HCT116 (cell line): ENCODE measurements at regions not wholly inside any gene's neighbourhood (a gene's known extent, or its start where the extent isn't known, plus 50 kb on each side); places are given as distances from the start of the nearest gene placed in this dataset.

Experiments
- ATAC-seq: fragments of 200-7000 bp; cut with Tn5 transposase; 2 replicates; pipeline ENCODE4 v1.9.1; 2020; ENCODE audit warnings: mild to moderate bottlenecking, moderate library complexity
- BruUV-seq: library from RNA; stranded (reverse); fragments of 400-500 nt; replicated peaks from 2 replicates; lab custom pipeline; 2021; lab: Mats Ljungman, UMichigan
- CTCF ChIA-PET: fragments of 300-600 bp; sonication (Branson Sonifier 250); formaldehyde crosslinking; loops from one replicate; lab custom pipeline; 2021; ENCODE audit warnings: antibody characterized with exemption; lab: Charles Lee
- POLR2A ChIA-PET: fragments of 300-600, 350-600 bp; sonication (Branson Sonifier 250); formaldehyde crosslinking; loops from one replicate; lab custom pipeline; 2021; ENCODE audit warnings: antibody characterized with exemption; lab: Charles Lee
- RAD21 ChIA-PET, 2 experiments: fragments of 300-600 bp; sonication (Branson Sonifier 250); formaldehyde crosslinking; loops; one replicate each; lab custom pipeline; 2023; ENCODE audit warnings: low total read pairs in 2 of 2; ENCODE audit not compliant: uncharacterized antibody in 2 of 2, unreplicated experiment in 2 of 2, low non-redundant PET in 1 of 2; lab: Charles Lee
- DNase-seq: peaks from one replicate; pipeline ENCODE4 v3.0.0-alpha.2; 2010; ENCODE audit warnings: low read depth, low spot score
- H2AFZ ChIP-seq: fragments of 200-600 bp; shearing (Covaris generic), sonication (generic); 2 replicates; pipeline ENCODE4 v1.6.1; 2017; ENCODE audit warnings: low read depth, mixed run types, mixed read lengths, antibody characterized with exemption, low read length; ENCODE audit not compliant: poor library complexity, severe bottlenecking
- H3K27ac ChIP-seq: 2 replicates; pipeline ENCODE4 v1.5.1; 2012; ENCODE audit warnings: low read depth, low read length
- H3K27me3 ChIP-seq: fragments of 200-600 bp; sonication (generic); 2 replicates; pipeline ENCODE4 v1.6.1; 2016; ENCODE audit warnings: mixed run types, low read length, mixed read lengths; ENCODE audit not compliant: insufficient read depth
- H3K36me3 ChIP-seq, 2 experiments: fragments of 200-500 bp in 1 of 2; fragments of 200-600 bp in 1 of 2; sonication (Bioruptor generic) in 1 of 2; sonication (generic) in 1 of 2; 2 replicates each; pipeline versions ENCODE4 v1.5.1 to v1.6.1; 2014 to 2016; ENCODE audit warnings: low read length in 2 of 2, inconsistent platforms in 1 of 2, mixed read lengths in 1 of 2, mixed run types in 1 of 2; ENCODE audit not compliant: insufficient read depth in 2 of 2, control insufficient read depth in 1 of 2
- H3K4me1 ChIP-seq, 2 experiments: fragments of 200-600 bp in 1 of 2; sonication (generic) in 1 of 2; 2 replicates each; pipeline versions ENCODE4 v1.5.1 to v1.6.1; 2012 to 2017; ENCODE audit warnings: low read length in 2 of 2, inconsistent platforms in 1 of 2, mild to moderate bottlenecking in 1 of 2, mixed read lengths in 1 of 2, mixed run types in 1 of 2, moderate library complexity in 1 of 2; ENCODE audit not compliant: insufficient read depth in 2 of 2, control insufficient read depth in 1 of 2
- H3K4me2 ChIP-seq: fragments of 200-600 bp; sonication (generic); 2 replicates; pipeline ENCODE4 v1.6.1; 2017; ENCODE audit warnings: mixed run types, low read length, mixed read lengths
- H3K4me3 ChIP-seq, 2 experiments: fragments of 200-600 bp in 1 of 2; sonication (generic) in 1 of 2; replicated peaks in 1 of 2; 2 replicates each; pipeline ENCODE4 v1.5.1; 2011 to 2016; ENCODE audit warnings: low read length in 2 of 2, control low read depth in 1 of 2, low read depth in 1 of 2, mild to moderate bottlenecking in 1 of 2, mixed read lengths in 1 of 2, mixed run types in 1 of 2
- H3K79me2 ChIP-seq: fragments of 200-600 bp; sonication (generic); 2 replicates; pipeline ENCODE4 v1.6.1; 2017; ENCODE audit warnings: mild to moderate bottlenecking, mixed run types, low read length, moderate library complexity, mixed read lengths; ENCODE audit not compliant: insufficient read depth
- H3K9ac ChIP-seq: fragments of 200-600 bp; sonication (generic); 2 replicates; pipeline ENCODE4 v1.6.1; 2016; ENCODE audit warnings: low read length, mixed read lengths
- H3K9me2 ChIP-seq: fragments of 200-600 bp; sonication (generic), shearing (Covaris generic); 2 replicates; pipeline ENCODE4 v1.6.1; 2017; ENCODE audit warnings: mixed run types, mild to moderate bottlenecking, moderate library complexity; ENCODE audit not compliant: insufficient read depth
- H3K9me3 ChIP-seq, 2 experiments: fragments of 200-500 bp in 1 of 2; fragments of 200-600 bp in 1 of 2; sonication (Bioruptor generic) in 1 of 2; sonication (generic) in 1 of 2; 2 replicates each; pipeline ENCODE4 v1.6.1; 2014 to 2017; ENCODE audit warnings: low read length in 2 of 2, mixed read lengths in 2 of 2, inconsistent platforms in 1 of 2, low read depth in 1 of 2, mild to moderate bottlenecking in 1 of 2, mixed run types in 1 of 2, moderate library complexity in 1 of 2; ENCODE audit not compliant: control insufficient read depth in 1 of 2, insufficient read depth in 1 of 2
- H4K20me1 ChIP-seq: fragments of 200-600 bp; sonication (generic), shearing (Covaris generic); 2 replicates; pipeline ENCODE4 v1.6.1; 2017; ENCODE audit warnings: mixed run types, mild to moderate bottlenecking, moderate library complexity; ENCODE audit not compliant: insufficient read depth
- CBX3 ChIP-seq: IDR thresholded peaks from 2 replicates; pipeline ENCODE4 v1.6.1; 2012; ENCODE audit warnings: low read depth
- EGR1 ChIP-seq: IDR thresholded peaks from 2 replicates; pipeline ENCODE4 v1.6.1; 2012; ENCODE audit warnings: low read depth
- ELF1 ChIP-seq: IDR thresholded peaks from 2 replicates; pipeline ENCODE4 v1.6.1; 2012; ENCODE audit warnings: low read depth, borderline replicate concordance
- EZH2 ChIP-seq: fragments of 200-600 bp; sonication (generic); IDR thresholded peaks from 2 replicates; pipeline ENCODE4 v1.6.1; 2017; ENCODE audit warnings: antibody characterized with exemption, mixed run types
- EZH2phosphoT487 ChIP-seq: fragments of 200-600 bp; IDR thresholded peaks from 2 replicates; pipeline ENCODE4 v1.6.1; 2018; ENCODE audit warnings: antibody characterized with exemption, borderline replicate concordance
- FOSL1 ChIP-seq: IDR thresholded peaks from 2 replicates; pipeline ENCODE4 v1.6.1; 2012; ENCODE audit warnings: low read depth
- JUND ChIP-seq: IDR thresholded peaks from 2 replicates; pipeline ENCODE4 v1.6.1; 2012
- POLR2AphosphoS5 ChIP-seq: IDR thresholded peaks from 2 replicates; pipeline ENCODE4 v1.6.1; 2011; ENCODE audit warnings: mild to moderate bottlenecking, low read depth, low read length, moderate library complexity
- SIN3A ChIP-seq: IDR thresholded peaks from 2 replicates; pipeline ENCODE4 v1.6.1; 2012; ENCODE audit warnings: low read depth
- TCF7L2 ChIP-seq: IDR thresholded peaks from 2 replicates; pipeline ENCODE4 v1.7.0; 2011; ENCODE audit warnings: borderline replicate concordance, inconsistent platforms; ENCODE audit not compliant: insufficient read depth, insufficient read length; ENCODE audit errors: extremely low read depth
- ZNF274 ChIP-seq: fragments of 200-500 bp; sonication (Bioruptor generic); IDR thresholded peaks from 2 replicates; pipeline ENCODE4 v1.6.1; 2014; ENCODE audit warnings: mild to moderate bottlenecking, low read depth, low read length, inconsistent platforms
- intact Hi-C: fragments of 100-400 bp; cut with micrococcal nuclease; formaldehyde crosslinking; loops from 2 replicates; pipeline ENCODE4 v1.10.0; 2022
- TF ChIP-seq, protein P1 (sequence below): IDR thresholded peaks from 2 replicates; pipeline ENCODE4 v1.6.1; 2012; ENCODE audit warnings: low read depth
- TF ChIP-seq, protein P2 (sequence below): IDR thresholded peaks from 2 replicates; pipeline ENCODE4 v1.6.1; 2012
- TF ChIP-seq, protein P3 (sequence below): IDR thresholded peaks from 2 replicates; pipeline ENCODE4 v1.6.1; 2012
- TF ChIP-seq, protein P4 (sequence below), 3 experiments: fragments of 200-600 bp in 1 of 3; sonication (generic) in 1 of 3; IDR thresholded peaks in 2 of 3; conservative IDR thresholded peaks in 1 of 3; 2 replicates each; pipeline ENCODE4 v1.5.1; 2012 to 2017; ENCODE audit warnings: low read depth in 2 of 3, low read length in 2 of 3, antibody characterized with exemption in 1 of 3, borderline replicate concordance in 1 of 3, control low read depth in 1 of 3, mild to moderate bottlenecking in 1 of 3, mixed read lengths in 1 of 3, mixed run types in 1 of 3, moderate library complexity in 1 of 3; ENCODE audit not compliant: insufficient read depth in 1 of 3

- no TSS peak for BruUV-seq
- Histone ChIP-seq H3K36me3 (no peaks in the 10 kb centered on the region), H3K9me3 (no peaks in the 10 kb centered on the region), H3K4me1 (peaks cover 0 to 34% of the 10 kb centered on the region in 2 experiments; a peak in 2 of 4 replicates), H4K20me1 (no peaks in the 10 kb centered on the region), H3K27me3 (no peaks in the 10 kb centered on the region), H3K27ac (no peak overlapping the region), H3K4me2 (no peak overlapping the region), H3K9me2 (no peaks in the 10 kb centered on the region), H3K9ac (no peak overlapping the region), H3K79me2 (no peaks in the 10 kb centered on the region), H2AFZ (no peak overlapping the region), H3K4me3 (no peak overlapping the region)
- TF ChIP-seq, protein P1, sequence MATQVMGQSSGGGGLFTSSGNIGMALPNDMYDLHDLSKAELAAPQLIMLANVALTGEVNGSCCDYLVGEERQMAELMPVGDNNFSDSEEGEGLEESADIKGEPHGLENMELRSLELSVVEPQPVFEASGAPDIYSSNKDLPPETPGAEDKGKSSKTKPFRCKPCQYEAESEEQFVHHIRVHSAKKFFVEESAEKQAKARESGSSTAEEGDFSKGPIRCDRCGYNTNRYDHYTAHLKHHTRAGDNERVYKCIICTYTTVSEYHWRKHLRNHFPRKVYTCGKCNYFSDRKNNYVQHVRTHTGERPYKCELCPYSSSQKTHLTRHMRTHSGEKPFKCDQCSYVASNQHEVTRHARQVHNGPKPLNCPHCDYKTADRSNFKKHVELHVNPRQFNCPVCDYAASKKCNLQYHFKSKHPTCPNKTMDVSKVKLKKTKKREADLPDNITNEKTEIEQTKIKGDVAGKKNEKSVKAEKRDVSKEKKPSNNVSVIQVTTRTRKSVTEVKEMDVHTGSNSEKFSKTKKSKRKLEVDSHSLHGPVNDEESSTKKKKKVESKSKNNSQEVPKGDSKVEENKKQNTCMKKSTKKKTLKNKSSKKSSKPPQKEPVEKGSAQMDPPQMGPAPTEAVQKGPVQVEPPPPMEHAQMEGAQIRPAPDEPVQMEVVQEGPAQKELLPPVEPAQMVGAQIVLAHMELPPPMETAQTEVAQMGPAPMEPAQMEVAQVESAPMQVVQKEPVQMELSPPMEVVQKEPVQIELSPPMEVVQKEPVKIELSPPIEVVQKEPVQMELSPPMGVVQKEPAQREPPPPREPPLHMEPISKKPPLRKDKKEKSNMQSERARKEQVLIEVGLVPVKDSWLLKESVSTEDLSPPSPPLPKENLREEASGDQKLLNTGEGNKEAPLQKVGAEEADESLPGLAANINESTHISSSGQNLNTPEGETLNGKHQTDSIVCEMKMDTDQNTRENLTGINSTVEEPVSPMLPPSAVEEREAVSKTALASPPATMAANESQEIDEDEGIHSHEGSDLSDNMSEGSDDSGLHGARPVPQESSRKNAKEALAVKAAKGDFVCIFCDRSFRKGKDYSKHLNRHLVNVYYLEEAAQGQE = no peak
- TF ChIP-seq EZH2phosphoT487 (no peak), TCF7L2 (no peak), ELF1 (no peak), SIN3A (no peak), CBX3 (no peak), EGR1 (no peak), ZNF274 (no peak), FOSL1 (no peak), POLR2AphosphoS5 (no peak), EZH2 (no peak), JUND (no peak)
- TF ChIP-seq, protein P2, sequence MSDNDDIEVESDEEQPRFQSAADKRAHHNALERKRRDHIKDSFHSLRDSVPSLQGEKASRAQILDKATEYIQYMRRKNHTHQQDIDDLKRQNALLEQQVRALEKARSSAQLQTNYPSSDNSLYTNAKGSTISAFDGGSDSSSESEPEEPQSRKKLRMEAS = no peak
- TF ChIP-seq, protein P3, sequence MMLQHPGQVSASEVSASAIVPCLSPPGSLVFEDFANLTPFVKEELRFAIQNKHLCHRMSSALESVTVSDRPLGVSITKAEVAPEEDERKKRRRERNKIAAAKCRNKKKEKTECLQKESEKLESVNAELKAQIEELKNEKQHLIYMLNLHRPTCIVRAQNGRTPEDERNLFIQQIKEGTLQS = no peak
- TF ChIP-seq, protein P4, sequence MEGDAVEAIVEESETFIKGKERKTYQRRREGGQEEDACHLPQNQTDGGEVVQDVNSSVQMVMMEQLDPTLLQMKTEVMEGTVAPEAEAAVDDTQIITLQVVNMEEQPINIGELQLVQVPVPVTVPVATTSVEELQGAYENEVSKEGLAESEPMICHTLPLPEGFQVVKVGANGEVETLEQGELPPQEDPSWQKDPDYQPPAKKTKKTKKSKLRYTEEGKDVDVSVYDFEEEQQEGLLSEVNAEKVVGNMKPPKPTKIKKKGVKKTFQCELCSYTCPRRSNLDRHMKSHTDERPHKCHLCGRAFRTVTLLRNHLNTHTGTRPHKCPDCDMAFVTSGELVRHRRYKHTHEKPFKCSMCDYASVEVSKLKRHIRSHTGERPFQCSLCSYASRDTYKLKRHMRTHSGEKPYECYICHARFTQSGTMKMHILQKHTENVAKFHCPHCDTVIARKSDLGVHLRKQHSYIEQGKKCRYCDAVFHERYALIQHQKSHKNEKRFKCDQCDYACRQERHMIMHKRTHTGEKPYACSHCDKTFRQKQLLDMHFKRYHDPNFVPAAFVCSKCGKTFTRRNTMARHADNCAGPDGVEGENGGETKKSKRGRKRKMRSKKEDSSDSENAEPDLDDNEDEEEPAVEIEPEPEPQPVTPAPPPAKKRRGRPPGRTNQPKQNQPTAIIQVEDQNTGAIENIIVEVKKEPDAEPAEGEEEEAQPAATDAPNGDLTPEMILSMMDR (IDR thresholded peaks at IDR 0.05 in 2 of 3, conservative IDR thresholded peaks at IDR 0.05 in 1 of 3; ENCODE audit: borderline replicate concordance in 1 of 3, insufficient read depth in 1 of 3, low read depth in 2 of 3, low read length in 2 of 3) = no peak
- no peak for DNase-seq
- no peak for ATAC-seq
- intact Hi-C loops = loop anchor here (5.0 to 10.0 kb wide), 3 partner anchors 94 to 259 kb away; partner anchors contain the start of gene PRDM1
- RAD21 ChIA-PET = no interaction called here
- CTCF ChIA-PET = no interaction called here
- POLR2A ChIA-PET = no interaction called here
These were observed 92.6 kb upstream of the PRDM1 start for GRCh38 chr6:105993341-105994117.
